ENCODE measurements at regions not wholly inside any gene's neighbourhood (a gene's known extent, or its start where the extent isn't known, plus 50 kb on each side); places are given as distances from the start of the nearest gene placed in this dataset.
A peak's percentile ranks its signal among the peaks of the same experiment; 100 is the strongest.

GRCh38 chr15:47639042-47639441, 78.3 kb upstream of the SEMA6D start:
- no peak for DNase-seq
- Histone ChIP-seq H3K9ac (ENCODE audit: low read length) (no peak overlapping the region), H2BK15ac (ENCODE audit: low read depth, poor library complexity, severe bottlenecking) (no peak overlapping the region), H2BK120ac (ENCODE audit: low read depth, low read length) (no peak overlapping the region), H3K4ac (ENCODE audit: low read depth in 1 of 2, low read length in 2 of 2) (no peak overlapping the region), H4K91ac (ENCODE audit: low read length) (no peak overlapping the region), H2AK5ac (ENCODE audit: low read length, severe bottlenecking) (no peak overlapping the region), H3K27me3 (ENCODE audit: control insufficient read depth in 1 of 2, insufficient read depth in 1 of 2, low read length in 2 of 2) (peaks cover 0 to 12% of the 10 kb centered on the region in 2 experiments), H3K4me2 (ENCODE audit: low read length, poor library complexity, severe bottlenecking) (no peak overlapping the region), H3K79me1 (replicated peaks; ENCODE audit: low read length, poor library complexity, severe bottlenecking) (no peaks in the 10 kb centered on the region), H3K18ac (ENCODE audit: low read depth in 1 of 2, low read length in 2 of 2) (no peak overlapping the region), H3K14ac (ENCODE audit: low read length in 2 of 2) (no peak overlapping the region), H3K36me3 (ENCODE audit: control insufficient read depth in 1 of 2, insufficient read depth in 2 of 2, low read depth in 1 of 2, low read length in 2 of 2) (no peaks in the 10 kb centered on the region), H3K9me3 (ENCODE audit: control insufficient read depth, low read length) (peaks cover 5% of the 10 kb centered on the region), H3K4me1 (ENCODE audit: control insufficient read depth, insufficient read depth, low read depth, low read length) (no peaks in the 10 kb centered on the region), H2BK5ac (ENCODE audit: low read depth, low read length, poor library complexity, severe bottlenecking) (no peak overlapping the region), H2BK12ac (ENCODE audit: low read length in 2 of 2) (no peak overlapping the region), H3K4me3 (ENCODE audit: insufficient read depth in 1 of 2, low read depth in 1 of 2, low read length in 2 of 2) (no peak overlapping the region), H3K23ac (ENCODE audit: low read length in 2 of 2) (no peak overlapping the region), H3K27ac (ENCODE audit: low read length, poor library complexity, severe bottlenecking) (no peak overlapping the region), H4K8ac (ENCODE audit: low read length) (no peak overlapping the region), H2AFZ (ENCODE audit: low read depth, low read length) (no peak overlapping the region)
- 81% methylated on average over 1 of the region's 1 CpG for WGBS

- H3K79me1 ChIP-seq (replicated peaks; ENCODE audit: low read length, poor library complexity, severe bottlenecking), result no peaks in the 10 kb centered on the region
- H2BK12ac ChIP-seq (ENCODE audit: low read length in 2 of 2), result no peak overlapping the region
- H4K8ac ChIP-seq (ENCODE audit: low read length), result no peak overlapping the region
- peaks cover 0 to 12% of the 10 kb centered on the region in 2 experiments for H3K27me3 ChIP-seq (ENCODE audit: control insufficient read depth in 1 of 2, insufficient read depth in 1 of 2, low read length in 2 of 2)
- H3K4me1 ChIP-seq (ENCODE audit: control insufficient read depth, insufficient read depth, low read depth, low read length), result no peaks in the 10 kb centered on the region
- H3K9me3 ChIP-seq (ENCODE audit: control insufficient read depth, low read length), result peaks cover 5% of the 10 kb centered on the region
- no peak overlapping the region for H2BK15ac ChIP-seq (ENCODE audit: low read depth, poor library complexity, severe bottlenecking)
- no peak overlapping the region for H3K23ac ChIP-seq (ENCODE audit: low read length in 2 of 2)
- H2AFZ ChIP-seq (ENCODE audit: low read depth, low read length), result no peak overlapping the region
- no peak for DNase-seq
- no peak overlapping the region for H2BK120ac ChIP-seq (ENCODE audit: low read depth, low read length)
- no peak overlapping the region for H3K27ac ChIP-seq (ENCODE audit: low read length, poor library complexity, severe bottlenecking)
- 96% methylated on average over 5 of the region's 5 CpGs for WGBS
- H2BK5ac ChIP-seq (ENCODE audit: low read depth, low read length, poor library complexity, severe bottlenecking), result no peak overlapping the region
- no peaks in the 10 kb centered on the region for H3K36me3 ChIP-seq (ENCODE audit: control insufficient read depth in 1 of 2, insufficient read depth in 2 of 2, low read depth in 1 of 2, low read length in 2 of 2)
- H2AK5ac ChIP-seq (ENCODE audit: low read length, severe bottlenecking), result no peak overlapping the region
- H3K4me3 ChIP-seq (ENCODE audit: insufficient read depth in 1 of 2, low read depth in 1 of 2, low read length in 2 of 2), result no peak overlapping the region
- H3K18ac ChIP-seq (ENCODE audit: low read depth in 1 of 2, low read length in 2 of 2), result no peak overlapping the region
- H3K14ac ChIP-seq (ENCODE audit: low read length in 2 of 2), result no peak overlapping the region
- no peak overlapping the region for H3K4me2 ChIP-seq (ENCODE audit: low read length, poor library complexity, severe bottlenecking)
- H3K4ac ChIP-seq (ENCODE audit: low read depth in 1 of 2, low read length in 2 of 2), result no peak overlapping the region
- H3K9ac ChIP-seq (ENCODE audit: low read length), result no peak overlapping the region
- no peak overlapping the region for H4K91ac ChIP-seq (ENCODE audit: low read length)
Measured at GRCh38 chr15:47640079-47640478, 77.2 kb upstream of the SEMA6D start.

GRCh38 chr15:47640901-47641300, 76.4 kb upstream of the SEMA6D start:
- H3K4me2 ChIP-seq (ENCODE audit: low read length, poor library complexity, severe bottlenecking), result no peak overlapping the region
- peaks cover 0 to 12% of the 10 kb centered on the region in 2 experiments for H3K27me3 ChIP-seq (ENCODE audit: control insufficient read depth in 1 of 2, insufficient read depth in 1 of 2, low read length in 2 of 2)
- no peak overlapping the region for H2AK5ac ChIP-seq (ENCODE audit: low read length, severe bottlenecking)
- H3K9ac ChIP-seq (ENCODE audit: low read length), result no peak overlapping the region
- H3K27ac ChIP-seq (ENCODE audit: low read length, poor library complexity, severe bottlenecking), result no peak overlapping the region
- no peak overlapping the region for H3K14ac ChIP-seq (ENCODE audit: low read length in 2 of 2)
- no peak overlapping the region for H2AFZ ChIP-seq (ENCODE audit: low read depth, low read length)
- H2BK12ac ChIP-seq (ENCODE audit: low read length in 2 of 2), result no peak overlapping the region
- H3K36me3 ChIP-seq (ENCODE audit: control insufficient read depth in 1 of 2, insufficient read depth in 2 of 2, low read depth in 1 of 2, low read length in 2 of 2), result no peaks in the 10 kb centered on the region
- no peak overlapping the region for H4K8ac ChIP-seq (ENCODE audit: low read length)
- 92% methylated on average over 7 of the region's 7 CpGs for WGBS
- H3K4ac ChIP-seq (ENCODE audit: low read depth in 1 of 2, low read length in 2 of 2), result no peak overlapping the region
- H3K9me3 ChIP-seq (ENCODE audit: control insufficient read depth, low read length), result peaks cover 5% of the 10 kb centered on the region
- no peak overlapping the region for H2BK15ac ChIP-seq (ENCODE audit: low read depth, poor library complexity, severe bottlenecking)
- no peaks in the 10 kb centered on the region for H3K4me1 ChIP-seq (ENCODE audit: control insufficient read depth, insufficient read depth, low read depth, low read length)
- H2BK120ac ChIP-seq (ENCODE audit: low read depth, low read length), result no peak overlapping the region
- H2BK5ac ChIP-seq (ENCODE audit: low read depth, low read length, poor library complexity, severe bottlenecking), result no peak overlapping the region
- no peak overlapping the region for H3K18ac ChIP-seq (ENCODE audit: low read depth in 1 of 2, low read length in 2 of 2)
- no peak overlapping the region for H4K91ac ChIP-seq (ENCODE audit: low read length)
- no peak for DNase-seq
- H3K4me3 ChIP-seq (ENCODE audit: insufficient read depth in 1 of 2, low read depth in 1 of 2, low read length in 2 of 2), result no peak overlapping the region
- H3K79me1 ChIP-seq (replicated peaks; ENCODE audit: low read length, poor library complexity, severe bottlenecking), result no peaks in the 10 kb centered on the region
- no peak overlapping the region for H3K23ac ChIP-seq (ENCODE audit: low read length in 2 of 2)

- Histone ChIP-seq H2AK5ac (ENCODE audit: low read length, severe bottlenecking) (no peak overlapping the region), H2BK15ac (ENCODE audit: low read depth, poor library complexity, severe bottlenecking) (no peak overlapping the region), H3K36me3 (ENCODE audit: control insufficient read depth in 1 of 2, insufficient read depth in 2 of 2, low read depth in 1 of 2, low read length in 2 of 2) (no peaks in the 10 kb centered on the region), H3K4me1 (ENCODE audit: control insufficient read depth, insufficient read depth, low read depth, low read length) (no peaks in the 10 kb centered on the region), H2AFZ (ENCODE audit: low read depth, low read length) (no peak overlapping the region), H3K14ac (ENCODE audit: low read length in 2 of 2) (no peak overlapping the region), H3K27ac (ENCODE audit: low read length, poor library complexity, severe bottlenecking) (no peak overlapping the region), H3K4ac (ENCODE audit: low read depth in 1 of 2, low read length in 2 of 2) (no peak overlapping the region), H3K23ac (ENCODE audit: low read length in 2 of 2) (no peak overlapping the region), H3K4me3 (ENCODE audit: insufficient read depth in 1 of 2, low read depth in 1 of 2, low read length in 2 of 2) (no peak overlapping the region), H3K9ac (ENCODE audit: low read length) (no peak overlapping the region), H2BK5ac (ENCODE audit: low read depth, low read length, poor library complexity, severe bottlenecking) (no peak overlapping the region), H3K27me3 (ENCODE audit: control insufficient read depth in 1 of 2, insufficient read depth in 1 of 2, low read length in 2 of 2) (peaks cover 0 to 6% of the 10 kb centered on the region in 2 experiments), H2BK120ac (ENCODE audit: low read depth, low read length) (no peak overlapping the region), H4K8ac (ENCODE audit: low read length) (no peak overlapping the region), H3K4me2 (ENCODE audit: low read length, poor library complexity, severe bottlenecking) (no peak overlapping the region), H3K18ac (ENCODE audit: low read depth in 1 of 2, low read length in 2 of 2) (peak overlapping the region in 1 of 2 experiments; percentile 20), H4K91ac (ENCODE audit: low read length) (no peak overlapping the region), H3K9me3 (ENCODE audit: control insufficient read depth, low read length) (no peaks in the 10 kb centered on the region), H2BK12ac (ENCODE audit: low read length in 2 of 2) (no peak overlapping the region), H3K79me1 (replicated peaks; ENCODE audit: low read length, poor library complexity, severe bottlenecking) (no peaks in the 10 kb centered on the region)
- DNase-seq, result peak; percentile 52
- 81% methylated on average over 2 of the region's 3 CpGs for WGBS
Measured at GRCh38 chr15:47644722-47645121, 72.6 kb upstream of the SEMA6D start.
